Keratinocyte (primary cell): ENCODE measurements at regions not wholly inside any gene's neighbourhood (a gene's known extent, or its start where the extent isn't known, plus 50 kb on each side); places are given as distances from the start of the nearest gene placed in this dataset.

ENCODE experiments used
- DNase-seq: peaks from one replicate; pipeline ENCODE4 v3.0.0-alpha.2; 2011; ENCODE audit warnings: low read depth, missing footprints, low spot score
- FAIRE-seq: peaks from 2 replicates; lab custom pipeline; 2011; peaks lifted over from hg19 to GRCh38; lab: Jason Lieb, UNC
- H2AFZ ChIP-seq: 2 replicates; pipeline ENCODE4 v1.6.0; 2012; ENCODE audit warnings: low read length, control low read depth, inconsistent platforms; ENCODE audit not compliant: control insufficient read depth
- H3K27ac ChIP-seq: 2 replicates; pipeline ENCODE4 v1.5.1; 2011; ENCODE audit warnings: low read length; ENCODE audit not compliant: control insufficient read depth, insufficient read depth
- H3K27me3 ChIP-seq: 3 replicates; pipeline ENCODE4 v1.6.0; 2011; ENCODE audit warnings: low read length; ENCODE audit not compliant: control insufficient read depth, insufficient read depth; ENCODE audit errors: extremely low read depth
- H3K36me3 ChIP-seq, 2 experiments: 2 replicates in 1 of 2; 3 replicates in 1 of 2; pipeline ENCODE4 v1.5.1; 2011; ENCODE audit warnings: low read length in 2 of 2, mild to moderate bottlenecking in 1 of 2; ENCODE audit not compliant: control insufficient read depth in 2 of 2, insufficient read depth in 2 of 2; ENCODE audit errors: extremely low read depth in 1 of 2
- H3K4me1 ChIP-seq: 3 replicates; pipeline ENCODE4 v1.5.1; 2011; ENCODE audit warnings: low read length; ENCODE audit not compliant: control insufficient read depth, insufficient read depth; ENCODE audit errors: extremely low read depth
- H3K4me2 ChIP-seq: 3 replicates; pipeline ENCODE4 v1.6.0; 2011; ENCODE audit warnings: low read depth, low read length; ENCODE audit not compliant: control insufficient read depth, insufficient read depth; ENCODE audit errors: extremely low read depth
- H3K4me3 ChIP-seq, 3 experiments: fragments of 200-600 bp in 1 of 3; sonication (generic) in 1 of 3; 2 replicates in 2 of 3; 3 replicates in 1 of 3; pipeline ENCODE4 v1.5.1; 2011 to 2016; ENCODE audit warnings: low read length in 3 of 3, mild to moderate bottlenecking in 3 of 3, control low read depth in 2 of 3, inconsistent platforms in 1 of 3, low read depth in 1 of 3, mixed read lengths in 1 of 3, mixed run types in 1 of 3, moderate library complexity in 1 of 3; ENCODE audit not compliant: control insufficient read depth in 2 of 3, insufficient read depth in 2 of 3; ENCODE audit errors: extremely low read depth in 1 of 3
- H3K79me2 ChIP-seq: 2 replicates; pipeline ENCODE4 v1.6.0; 2012; ENCODE audit warnings: low read length; ENCODE audit not compliant: control insufficient read depth, insufficient read depth
- H3K9ac ChIP-seq: 3 replicates; pipeline ENCODE4 v1.6.0; 2011; ENCODE audit warnings: low read length; ENCODE audit not compliant: control insufficient read depth, insufficient read depth; ENCODE audit errors: extremely low read depth
- H3K9me1 ChIP-seq: 3 replicates; pipeline ENCODE4 v1.6.0; 2011; ENCODE audit warnings: low read length; ENCODE audit not compliant: control insufficient read depth, insufficient read depth; ENCODE audit errors: extremely low read depth
- H3K9me3 ChIP-seq: 2 replicates; pipeline ENCODE4 v1.5.1; 2012; ENCODE audit warnings: low read depth, low read length; ENCODE audit not compliant: control insufficient read depth
- H4K20me1 ChIP-seq: 3 replicates; pipeline ENCODE4 v1.6.0; 2011; ENCODE audit warnings: low read length; ENCODE audit not compliant: control insufficient read depth, insufficient read depth; ENCODE audit errors: extremely low read depth
- EZH2 ChIP-seq: IDR thresholded peaks from one replicate; pipeline ENCODE4 v1.6.1; 2012; ENCODE audit warnings: inconsistent platforms, mild to moderate bottlenecking, low read length, moderate library complexity
- dilution Hi-C: fragments of 300-500 bp; cut with MboI; formaldehyde crosslinking; loops from one replicate; pipeline ENCODE4 v1.7.0; 2020; ENCODE audit warnings: low sequenced_read_pairs; ENCODE audit not compliant: extremely low pct_ligation_motif_present
- TF ChIP-seq, protein P1 (sequence below), 3 experiments: IDR thresholded peaks in 1 of 3; conservative IDR thresholded peaks in 1 of 3; optimal IDR thresholded peaks in 1 of 3; 2 replicates in 2 of 3; 3 replicates in 1 of 3; pipeline versions ENCODE3 to v1.5.1; 2011; ENCODE audit warnings: low read length in 3 of 3, mild to moderate bottlenecking in 3 of 3, moderate library complexity in 2 of 3, control low read depth in 1 of 3, inconsistent platforms in 1 of 3; ENCODE audit not compliant: insufficient read depth in 2 of 3; ENCODE audit errors: extremely low read depth in 1 of 3

DNA sequence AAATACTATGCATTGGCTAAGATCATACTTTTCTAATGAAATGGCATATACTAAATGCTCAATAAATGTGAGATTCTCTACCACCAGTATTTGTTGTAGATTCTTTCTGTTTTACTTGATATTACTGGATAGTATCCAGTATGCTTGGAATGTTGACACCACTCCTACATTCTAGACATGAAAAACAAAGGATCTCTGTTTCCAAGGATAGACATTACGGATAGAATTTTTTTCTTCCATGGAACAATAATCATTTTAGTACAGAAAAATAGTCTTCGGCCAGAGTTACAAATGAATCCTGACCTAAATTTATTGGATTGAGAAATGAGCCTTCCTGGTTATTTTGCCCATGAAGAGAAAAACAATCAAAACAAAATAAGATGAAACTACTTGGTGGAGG is 258.2 kb upstream of the NT5E start:
- no peak for DNase-seq
- no peak overlapping the region for H2AFZ ChIP-seq
- no peak for FAIRE-seq
- no peak for TF ChIP-seq EZH2
- H3K27me3 ChIP-seq = no peaks in the 10 kb centered on the region
- no peaks in the 10 kb centered on the region for H3K9me3 ChIP-seq
- no peak overlapping the region for H3K4me2 ChIP-seq
- H3K79me2 ChIP-seq = no peaks in the 10 kb centered on the region
- no peaks in the 10 kb centered on the region for H3K4me1 ChIP-seq
- no peak overlapping the region for H3K9ac ChIP-seq
- H3K9me1 ChIP-seq = no peaks in the 10 kb centered on the region
- dilution Hi-C loops = no loop called here
- no peaks in the 10 kb centered on the region for H3K36me3 ChIP-seq
- no peak overlapping the region for H3K27ac ChIP-seq
- H4K20me1 ChIP-seq = no peaks in the 10 kb centered on the region
- H3K4me3 ChIP-seq = no peak overlapping the region

DNA sequence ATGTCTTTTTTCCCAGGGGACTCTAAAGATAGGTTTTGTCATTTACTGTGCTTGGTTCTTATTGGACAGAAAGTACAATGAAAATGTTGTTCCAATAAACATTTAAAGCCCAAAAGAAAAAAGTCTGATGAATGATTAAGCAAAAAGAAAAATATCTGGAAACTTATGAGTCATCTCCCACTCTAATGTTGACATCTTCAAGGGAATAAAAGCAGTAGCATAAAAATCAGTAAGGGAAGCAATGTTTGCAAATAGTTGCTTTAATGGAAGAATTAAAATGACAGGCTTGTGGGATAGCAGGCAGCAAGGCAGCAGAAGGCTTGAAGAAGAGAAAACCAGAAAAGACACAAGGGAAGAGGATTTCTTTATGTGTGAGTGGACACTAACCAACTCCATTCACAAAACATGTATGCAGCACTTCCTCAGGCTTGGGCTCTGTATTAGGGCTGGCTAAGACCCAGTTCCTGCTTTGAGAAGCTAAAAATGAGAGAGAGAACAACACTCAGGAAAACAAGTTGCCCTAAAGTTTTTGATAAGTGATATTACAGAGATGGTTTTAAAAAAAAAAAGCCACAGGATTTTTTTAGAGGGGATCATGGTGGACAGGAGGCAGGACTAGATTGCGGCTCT is 263.2 kb upstream of the NT5E start:
- Histone ChIP-seq H3K79me2 (no peaks in the 10 kb centered on the region), H3K9me1 (no peaks in the 10 kb centered on the region), H4K20me1 (no peaks in the 10 kb centered on the region), H3K4me1 (no peaks in the 10 kb centered on the region), H3K27ac (no peak overlapping the region), H3K36me3 (no peaks in the 10 kb centered on the region), H3K9me3 (no peaks in the 10 kb centered on the region), H3K4me2 (no peak overlapping the region), H3K4me3 (no peak overlapping the region), H2AFZ (no peak overlapping the region), H3K9ac (no peak overlapping the region), H3K27me3 (no peaks in the 10 kb centered on the region)
- DNase-seq (no peak), FAIRE-seq (no peak)
- dilution Hi-C loops = no loop called here
- TF ChIP-seq, protein P1, sequence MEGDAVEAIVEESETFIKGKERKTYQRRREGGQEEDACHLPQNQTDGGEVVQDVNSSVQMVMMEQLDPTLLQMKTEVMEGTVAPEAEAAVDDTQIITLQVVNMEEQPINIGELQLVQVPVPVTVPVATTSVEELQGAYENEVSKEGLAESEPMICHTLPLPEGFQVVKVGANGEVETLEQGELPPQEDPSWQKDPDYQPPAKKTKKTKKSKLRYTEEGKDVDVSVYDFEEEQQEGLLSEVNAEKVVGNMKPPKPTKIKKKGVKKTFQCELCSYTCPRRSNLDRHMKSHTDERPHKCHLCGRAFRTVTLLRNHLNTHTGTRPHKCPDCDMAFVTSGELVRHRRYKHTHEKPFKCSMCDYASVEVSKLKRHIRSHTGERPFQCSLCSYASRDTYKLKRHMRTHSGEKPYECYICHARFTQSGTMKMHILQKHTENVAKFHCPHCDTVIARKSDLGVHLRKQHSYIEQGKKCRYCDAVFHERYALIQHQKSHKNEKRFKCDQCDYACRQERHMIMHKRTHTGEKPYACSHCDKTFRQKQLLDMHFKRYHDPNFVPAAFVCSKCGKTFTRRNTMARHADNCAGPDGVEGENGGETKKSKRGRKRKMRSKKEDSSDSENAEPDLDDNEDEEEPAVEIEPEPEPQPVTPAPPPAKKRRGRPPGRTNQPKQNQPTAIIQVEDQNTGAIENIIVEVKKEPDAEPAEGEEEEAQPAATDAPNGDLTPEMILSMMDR (optimal IDR thresholded peaks at IDR 0.05 in 1 of 3, IDR thresholded peaks at IDR 0.05 in 1 of 3, conservative IDR thresholded peaks at IDR 0.05 in 1 of 3; ENCODE audit: extremely low read depth in 1 of 3, insufficient read depth in 2 of 3, low read length in 3 of 3) = no peak
- TF ChIP-seq EZH2 = no peak

DNA sequence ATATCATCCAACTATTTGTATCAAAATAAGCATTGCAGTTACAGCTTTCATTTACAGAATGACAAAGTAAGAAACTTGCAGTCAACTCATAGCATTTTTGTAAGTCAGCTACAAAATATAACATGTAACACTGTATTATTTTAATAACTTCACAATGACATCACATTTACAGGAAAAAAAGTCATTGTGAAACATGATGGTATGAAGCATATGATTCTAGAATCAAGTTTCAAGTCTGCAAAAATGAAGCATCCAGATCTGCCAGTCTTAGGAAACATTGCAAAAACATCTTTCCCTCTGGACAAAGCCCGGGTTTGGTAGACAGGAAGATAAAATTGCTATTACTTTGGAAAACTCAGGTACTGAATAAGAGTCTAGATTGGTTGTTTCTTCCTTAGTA is 263.9 kb upstream of the NT5E start:
- Histone ChIP-seq H3K4me2 (no peak overlapping the region), H3K9me1 (no peaks in the 10 kb centered on the region), H3K27me3 (no peaks in the 10 kb centered on the region), H3K9ac (no peak overlapping the region), H3K4me1 (no peaks in the 10 kb centered on the region), H3K9me3 (no peaks in the 10 kb centered on the region), H4K20me1 (no peaks in the 10 kb centered on the region), H3K79me2 (no peaks in the 10 kb centered on the region), H2AFZ (no peak overlapping the region), H3K27ac (no peak overlapping the region), H3K36me3 (no peaks in the 10 kb centered on the region), H3K4me3 (no peak overlapping the region)
- TF ChIP-seq, protein P1 (optimal IDR thresholded peaks at IDR 0.05 in 1 of 3, IDR thresholded peaks at IDR 0.05 in 1 of 3, conservative IDR thresholded peaks at IDR 0.05 in 1 of 3; ENCODE audit: extremely low read depth in 1 of 3, insufficient read depth in 2 of 3, low read length in 3 of 3) = no peak
- TF ChIP-seq EZH2 = no peak
- FAIRE-seq = no peak
- dilution Hi-C loops = no loop called here
- no peak for DNase-seq
